Parathyroid adenoma (tissue), 2 donors: ENCODE measurements at regions not wholly inside any gene's neighbourhood (a gene's known extent, or its start where the extent isn't known, plus 50 kb on each side); places are given as distances from the start of the nearest gene placed in this dataset.

Source experiments
- H2AFZ ChIP-seq: fragments of 300-600 bp; sonication (generic); one replicate; pipeline ENCODE4 v1.7.0; 2017; ENCODE audit warnings: antibody characterized with exemption, mild to moderate bottlenecking
- H3K27ac ChIP-seq: fragments of 300-600 bp; sonication (generic); one replicate; pipeline ENCODE4 v1.7.0; 2017
- H3K27me3 ChIP-seq: fragments of 300-600 bp; sonication (generic); one replicate; pipeline ENCODE4 v1.7.0; 2017; ENCODE audit warnings: low read length; ENCODE audit not compliant: control insufficient read depth, insufficient read depth
- H3K36me3 ChIP-seq: fragments of 300-600 bp; sonication (generic); one replicate; pipeline ENCODE4 v1.7.0; 2017; ENCODE audit warnings: low read length; ENCODE audit not compliant: control insufficient read depth, insufficient read depth
- H3K4me1 ChIP-seq: fragments of 300-600 bp; sonication (generic); one replicate; pipeline ENCODE4 v1.7.0; 2017; ENCODE audit warnings: control low read depth
- H3K4me2 ChIP-seq: fragments of 300-600 bp; sonication (generic); one replicate; pipeline ENCODE4 v1.7.0; 2017; ENCODE audit warnings: low read length
- H3K4me3 ChIP-seq: fragments of 300-600 bp; sonication (generic); one replicate; pipeline ENCODE4 v1.7.0; 2017; ENCODE audit warnings: low read depth, low read length
- H3K79me2 ChIP-seq: fragments of 300-600 bp; sonication (generic); one replicate; pipeline ENCODE4 v1.7.0; 2017; ENCODE audit warnings: control low read depth
- H3K9ac ChIP-seq: fragments of 300-600 bp; sonication (generic); one replicate; pipeline ENCODE4 v1.7.0; 2017; ENCODE audit warnings: mild to moderate bottlenecking
- H3K9me3 ChIP-seq: fragments of 300-600 bp; sonication (generic); one replicate; pipeline ENCODE4 v1.7.0; 2017; ENCODE audit warnings: low read length; ENCODE audit not compliant: control insufficient read depth
- CTCF ChIP-seq: fragments of 300-600 bp; sonication (generic); IDR thresholded peaks from one replicate; pipeline ENCODE4 v1.7.0; 2017; ENCODE audit warnings: antibody characterized with exemption, mild to moderate bottlenecking
- donor health status: primary hyperparathyroidism.

- no peaks in the 10 kb centered on the region for H3K36me3 ChIP-seq
- H3K9me3 ChIP-seq = no peaks in the 10 kb centered on the region
- TF ChIP-seq CTCF = no peak
- no peaks in the 10 kb centered on the region for H3K27me3 ChIP-seq
- H2AFZ ChIP-seq = no peak overlapping the region
- no peak overlapping the region for H3K4me3 ChIP-seq
- no peaks in the 10 kb centered on the region for H3K79me2 ChIP-seq
- H3K27ac ChIP-seq = no peak overlapping the region
- H3K9ac ChIP-seq = no peak overlapping the region
- H3K4me1 ChIP-seq = no peaks in the 10 kb centered on the region
- no peak overlapping the region for H3K4me2 ChIP-seq
These were observed 502.7 kb downstream of the NR2F1-AS1 start for GRCh38 chr5:93078082-93079038.

- Histone ChIP-seq H3K4me1 (no peaks in the 10 kb centered on the region), H3K9ac (no peak overlapping the region), H3K79me2 (no peaks in the 10 kb centered on the region), H3K4me3 (no peak overlapping the region), H3K9me3 (no peaks in the 10 kb centered on the region), H3K36me3 (no peaks in the 10 kb centered on the region), H2AFZ (no peak overlapping the region), H3K4me2 (no peak overlapping the region), H3K27ac (no peak overlapping the region), H3K27me3 (no peaks in the 10 kb centered on the region)
- no peak for TF ChIP-seq CTCF
These were observed 504.5 kb downstream of the NR2F1-AS1 start for GRCh38 chr5:93076566-93076965.

DNA sequence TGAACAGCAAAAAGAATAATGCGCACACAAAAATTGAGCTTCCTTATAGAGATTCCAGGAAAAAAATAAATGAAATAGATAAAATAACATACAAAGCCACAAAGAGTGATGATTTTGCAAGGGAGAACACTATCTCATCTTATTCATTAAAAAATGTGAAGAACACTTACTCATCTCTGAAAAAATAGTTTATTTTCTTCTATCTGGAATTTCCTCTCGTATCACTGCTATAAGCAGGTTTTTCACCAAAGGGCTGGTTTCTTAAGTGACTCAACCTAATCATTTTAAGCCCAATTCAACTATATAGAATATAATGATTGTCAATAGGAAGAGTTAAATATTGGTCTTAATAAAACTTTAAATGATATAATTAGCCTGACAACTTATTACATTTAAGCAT is 504.9 kb downstream of the NR2F1-AS1 start:
- no peaks in the 10 kb centered on the region for H3K36me3 ChIP-seq
- H3K9ac ChIP-seq = no peak overlapping the region
- no peak overlapping the region for H2AFZ ChIP-seq
- H3K79me2 ChIP-seq = no peaks in the 10 kb centered on the region
- H3K4me1 ChIP-seq = no peaks in the 10 kb centered on the region
- no peaks in the 10 kb centered on the region for H3K27me3 ChIP-seq
- no peak for TF ChIP-seq CTCF
- H3K9me3 ChIP-seq = no peaks in the 10 kb centered on the region
- H3K27ac ChIP-seq = no peak overlapping the region
- no peak overlapping the region for H3K4me3 ChIP-seq
- no peak overlapping the region for H3K4me2 ChIP-seq

GRCh38 chr5:93073547-93073946 is 507.5 kb downstream of the NR2F1-AS1 start:
- Histone ChIP-seq H3K9ac (no peak overlapping the region), H3K4me2 (no peak overlapping the region), H3K36me3 (no peaks in the 10 kb centered on the region), H3K27me3 (no peaks in the 10 kb centered on the region), H3K79me2 (no peaks in the 10 kb centered on the region), H3K9me3 (no peaks in the 10 kb centered on the region), H3K4me1 (no peaks in the 10 kb centered on the region), H3K4me3 (no peak overlapping the region), H3K27ac (no peak overlapping the region), H2AFZ (no peak overlapping the region)
- no peak for TF ChIP-seq CTCF
